Activated naive CD4-positive, alpha-beta T cell treated with anti-CD3 and anti-CD28 coated beads, Interleukin-2, amount 10 ng/mL, durations not matched to agents 7 days and 5 days (primary cell): ENCODE measurements at regions not wholly inside any gene's neighbourhood (a gene's known extent, or its start where the extent isn't known, plus 50 kb on each side); places are given as distances from the start of the nearest gene placed in this dataset.
"Not testable (repeated sequence)": the region's sequence is repeated elsewhere in the genome, so short reads cannot be mapped to it uniquely, and the experiment has no call there.

Source experiments
- CTCF ChIA-PET: fragments of 350-600 bp; sonication (Branson Sonifier 250); formaldehyde crosslinking; loops from one replicate; lab custom pipeline; 2021; ENCODE audit warnings: antibody characterized with exemption; lab: Charles Lee
- DNase-seq: peaks from one replicate; pipeline ENCODE4 v3.0.0-alpha.2; 2020
- H3K27ac Mint-ChIP-seq: one replicate; pipeline ENCODE4 v1.8.0; 2021; ENCODE audit warnings: mild to moderate bottlenecking, moderate library complexity, mixed read lengths
- H3K27me3 Mint-ChIP-seq: one replicate; pipeline ENCODE4 v1.8.0; 2021; ENCODE audit warnings: mild to moderate bottlenecking, mixed read lengths
- H3K36me3 Mint-ChIP-seq: one replicate; pipeline ENCODE4 v1.8.0; 2021; ENCODE audit warnings: mixed read lengths
- H3K4me1 Mint-ChIP-seq: one replicate; pipeline ENCODE4 v1.8.0; 2021; ENCODE audit warnings: mixed read lengths
- H3K4me3 Mint-ChIP-seq: one replicate; pipeline ENCODE4 v1.8.0; 2021; ENCODE audit warnings: mild to moderate bottlenecking, moderate library complexity, mixed read lengths
- H3K9me3 Mint-ChIP-seq: one replicate; pipeline ENCODE4 v1.8.0; 2021; ENCODE audit warnings: mixed read lengths

DNA sequence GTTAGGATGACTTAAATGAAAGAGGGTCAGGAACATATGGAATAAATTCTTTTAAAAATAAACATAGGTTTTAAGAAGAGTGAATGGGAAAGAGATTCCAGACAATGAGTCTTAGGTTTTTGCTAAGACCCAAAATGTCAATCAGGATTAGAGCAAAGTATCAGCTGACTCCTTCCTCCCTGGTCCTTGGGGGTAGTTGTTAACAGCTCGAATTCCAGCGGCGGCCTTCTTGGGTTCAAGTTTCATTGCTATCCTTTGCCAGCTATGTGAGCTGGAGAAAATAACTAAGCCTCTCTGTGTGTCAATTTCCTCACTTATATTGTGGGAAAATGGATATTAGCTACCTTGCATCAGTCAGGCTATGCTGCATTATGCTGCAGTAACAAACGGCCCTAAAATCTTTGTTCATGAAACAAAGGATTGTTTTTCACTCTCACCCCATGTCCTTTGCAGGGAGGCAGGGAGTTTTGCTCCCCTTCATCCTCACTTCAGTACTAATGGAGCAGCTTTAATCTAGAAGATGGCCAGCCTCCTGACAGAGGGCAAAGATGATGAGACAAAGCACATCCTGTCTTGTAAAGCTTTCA lies 83.8 kb upstream of the RFLNA start:
- Mint-ChIP-seq H3K4me3 (no peak overlapping the region), H3K4me1 (no peaks in the 10 kb centered on the region), H3K27ac (no peak overlapping the region), H3K27me3 (peaks cover 19% of the 10 kb centered on the region), H3K36me3 (no peaks in the 10 kb centered on the region), H3K9me3 (peaks cover 28% of the 10 kb centered on the region)
- CTCF ChIA-PET = no interaction called here
- no peak for DNase-seq

DNA sequence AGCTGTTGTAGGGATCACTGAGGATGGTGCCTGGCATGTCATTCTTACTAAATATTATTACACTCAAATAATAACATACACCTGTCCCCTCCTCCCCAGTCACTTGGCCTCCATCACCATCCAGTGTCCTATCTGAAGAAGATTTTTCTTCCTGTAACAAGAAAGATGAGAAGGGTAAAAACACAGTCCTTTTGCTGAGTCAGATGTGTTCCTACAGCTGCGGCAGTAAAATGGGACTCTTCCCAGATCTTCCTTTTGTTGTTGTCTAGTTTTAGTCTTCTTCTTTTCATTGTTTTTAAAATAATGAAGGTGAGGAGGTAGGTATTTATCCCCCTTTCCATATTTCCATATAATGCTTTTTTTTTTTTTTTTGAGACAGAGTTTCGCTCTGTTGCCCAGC lies 83.1 kb upstream of the RFLNA start:
- no peak for DNase-seq
- peaks cover 14% of the 10 kb centered on the region for H3K27me3 Mint-ChIP-seq
- H3K4me1 Mint-ChIP-seq = no peaks in the 10 kb centered on the region
- H3K4me3 Mint-ChIP-seq = no peak overlapping the region
- no peak overlapping the region for H3K27ac Mint-ChIP-seq
- H3K9me3 Mint-ChIP-seq = peaks cover 30% of the 10 kb centered on the region
- CTCF ChIA-PET = no interaction called here
- no peaks in the 10 kb centered on the region for H3K36me3 Mint-ChIP-seq

- no peak overlapping the region for H3K4me3 Mint-ChIP-seq
- H3K4me1 Mint-ChIP-seq = no peaks in the 10 kb centered on the region
- H3K9me3 Mint-ChIP-seq = peaks cover 30% of the 10 kb centered on the region
- DNase-seq = no peak
- H3K27me3 Mint-ChIP-seq = no peaks in the 10 kb centered on the region
- no peaks in the 10 kb centered on the region for H3K36me3 Mint-ChIP-seq
- H3K27ac Mint-ChIP-seq = no peak overlapping the region
- CTCF ChIA-PET = no interaction called here
These were observed 81.1 kb upstream of the RFLNA start for GRCh38 chr12:124213666-124214347.

- Mint-ChIP-seq H3K36me3 (no peaks in the 10 kb centered on the region), H3K9me3 (peaks cover 30% of the 10 kb centered on the region), H3K27ac (no peak overlapping the region), H3K4me3 (no peak overlapping the region), H3K27me3 (no peaks in the 10 kb centered on the region), H3K4me1 (no peaks in the 10 kb centered on the region)
- DNase-seq = no peak
- CTCF ChIA-PET = no interaction called here
These were observed 80.3 kb upstream of the RFLNA start for GRCh38 chr12:124214574-124214973.

- CTCF ChIA-PET = no interaction called here
- H3K27me3 Mint-ChIP-seq = no peaks in the 10 kb centered on the region
These were observed 77.9 kb upstream of the RFLNA start for GRCh38 chr12:124216966-124217365.

GRCh38 chr12:124217508-124218242 lies 77.2 kb upstream of the RFLNA start:
- Mint-ChIP-seq H3K27ac (no peak overlapping the region), H3K9me3 (peaks cover 32% of the 10 kb centered on the region), H3K4me3 (no peak overlapping the region), H3K36me3 (no peaks in the 10 kb centered on the region), H3K4me1 (no peaks in the 10 kb centered on the region), H3K27me3 (no peaks in the 10 kb centered on the region)
- CTCF ChIA-PET = no interaction called here
- DNase-seq = no peak

More at GRCh38 chr12:124216966-124217365, 77.9 kb upstream of the RFLNA start:
- H3K36me3 Mint-ChIP-seq = no peaks in the 10 kb centered on the region
- no peaks in the 10 kb centered on the region for H3K4me1 Mint-ChIP-seq
- DNase-seq = no peak
- H3K4me3 Mint-ChIP-seq = no peak overlapping the region
- peaks cover 32% of the 10 kb centered on the region for H3K9me3 Mint-ChIP-seq
- H3K27ac Mint-ChIP-seq = no peak overlapping the region

GRCh38 chr12:124218243-124218560 lies 76.7 kb upstream of the RFLNA start:
- H3K36me3 Mint-ChIP-seq = no peaks in the 10 kb centered on the region
- no peak for DNase-seq
- H3K27me3 Mint-ChIP-seq = peaks cover under 1% of the 10 kb centered on the region
- peaks cover 30% of the 10 kb centered on the region for H3K9me3 Mint-ChIP-seq
- H3K4me3 Mint-ChIP-seq = no peak overlapping the region
- H3K4me1 Mint-ChIP-seq = peaks cover under 1% of the 10 kb centered on the region
- H3K27ac Mint-ChIP-seq = no peak overlapping the region
- CTCF ChIA-PET = no interaction called here

- H3K9me3 Mint-ChIP-seq = peaks cover 25% of the 10 kb centered on the region
- H3K27ac Mint-ChIP-seq, H3K4me3 Mint-ChIP-seq, H3K36me3 Mint-ChIP-seq, DNase-seq, CTCF ChIA-PET, H3K27me3 Mint-ChIP-seq, H3K4me1 Mint-ChIP-seq: not testable (repeated sequence)
These were observed 76.2 kb upstream of the RFLNA start for GRCh38 chr12:124218650-124219049.

DNA sequence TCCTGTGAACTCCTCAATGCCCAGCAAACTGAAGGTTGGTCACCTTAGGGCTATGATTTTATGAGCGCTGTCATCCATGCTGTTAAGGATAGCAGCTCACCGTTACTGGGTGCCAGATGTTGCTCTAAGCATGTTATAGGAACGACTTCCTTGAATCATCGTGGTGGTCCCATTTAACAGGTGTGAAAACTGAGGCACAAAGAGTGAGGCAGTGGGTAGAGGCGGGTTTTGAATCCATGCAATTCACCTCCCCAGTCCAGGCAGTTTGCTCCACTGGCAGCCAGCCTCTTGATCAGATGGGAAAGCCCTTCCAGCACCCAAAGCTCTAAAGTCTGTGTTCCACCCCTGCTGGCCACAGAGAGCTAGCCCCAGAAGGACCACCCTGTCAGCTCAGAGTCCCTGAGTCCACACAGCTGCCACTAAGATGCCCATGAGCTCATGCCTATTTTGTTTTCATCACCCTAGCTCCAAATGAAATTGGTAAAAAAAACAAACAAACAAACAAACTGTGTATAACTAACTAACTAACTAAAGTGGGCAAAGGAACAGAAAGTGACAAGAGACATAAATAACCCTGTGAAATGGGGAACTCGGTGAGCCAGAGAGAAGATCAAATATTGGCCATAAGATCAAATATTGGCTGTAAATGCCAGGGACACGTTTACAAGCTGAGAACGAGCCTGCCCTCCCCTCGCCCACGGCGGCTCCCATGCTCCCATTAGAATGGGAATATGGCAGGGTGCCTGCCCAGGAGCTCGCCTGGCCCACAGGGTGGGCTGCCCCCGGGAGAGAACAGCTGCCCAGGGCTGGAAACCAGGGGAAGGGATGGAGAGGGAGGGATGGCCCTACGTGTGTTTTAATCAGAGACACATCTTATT lies 72.3 kb upstream of the RFLNA start:
- CTCF ChIA-PET = interaction anchor here (1.3 kb wide), 1 partner anchor 58 kb away, joined by 3 read pairs; no protein-coding TSS in a partner anchor
- Mint-ChIP-seq H3K4me1 (peaks cover 11% of the 10 kb centered on the region), H3K27me3 (peaks cover 20% of the 10 kb centered on the region), H3K36me3 (no peaks in the 10 kb centered on the region), H3K9me3 (peaks cover 9% of the 10 kb centered on the region), H3K27ac (no peak overlapping the region), H3K4me3 (no peak overlapping the region)
- no peak for DNase-seq

DNA sequence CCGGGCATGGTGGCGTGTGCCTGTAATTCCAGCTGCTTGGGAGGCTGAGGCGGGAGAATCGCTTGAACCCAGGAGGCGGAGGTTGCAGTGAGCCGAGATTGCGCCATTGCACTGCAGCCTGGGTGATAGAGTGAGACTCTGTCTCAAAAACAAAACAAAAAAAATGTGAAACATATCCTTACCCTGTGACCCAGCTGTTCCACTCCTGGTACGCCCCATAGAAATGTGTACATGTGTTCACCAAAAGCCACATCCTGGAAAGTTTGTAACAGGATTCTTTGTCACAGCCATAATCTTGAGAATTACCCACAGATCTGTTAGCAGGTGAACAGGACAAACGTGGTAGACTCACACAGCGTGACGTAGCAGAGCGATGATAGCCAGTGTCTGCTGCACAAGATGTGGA lies 71.2 kb upstream of the RFLNA start:
- Mint-ChIP-seq H3K27me3 (peaks cover 29% of the 10 kb centered on the region), H3K4me1 (peaks cover 11% of the 10 kb centered on the region)
- H3K9me3 Mint-ChIP-seq, H3K4me3 Mint-ChIP-seq, H3K36me3 Mint-ChIP-seq, H3K27ac Mint-ChIP-seq: not testable (repeated sequence)
- CTCF ChIA-PET = interaction anchor here (1.3 kb wide), 1 partner anchor 59 kb away, joined by 3 read pairs; no protein-coding TSS in a partner anchor
- peak; percentile 38 for DNase-seq

- H3K36me3 Mint-ChIP-seq = no peaks in the 10 kb centered on the region
- H3K27me3 Mint-ChIP-seq = peaks cover 34% of the 10 kb centered on the region
- H3K4me3 Mint-ChIP-seq = no peak overlapping the region
- DNase-seq = no peak
- peaks cover 9% of the 10 kb centered on the region for H3K9me3 Mint-ChIP-seq
- CTCF ChIA-PET = no interaction called here
- H3K27ac Mint-ChIP-seq = no peak overlapping the region
- peaks cover 11% of the 10 kb centered on the region for H3K4me1 Mint-ChIP-seq
These were observed 70.3 kb upstream of the RFLNA start for GRCh38 chr12:124224535-124225110.

DNA sequence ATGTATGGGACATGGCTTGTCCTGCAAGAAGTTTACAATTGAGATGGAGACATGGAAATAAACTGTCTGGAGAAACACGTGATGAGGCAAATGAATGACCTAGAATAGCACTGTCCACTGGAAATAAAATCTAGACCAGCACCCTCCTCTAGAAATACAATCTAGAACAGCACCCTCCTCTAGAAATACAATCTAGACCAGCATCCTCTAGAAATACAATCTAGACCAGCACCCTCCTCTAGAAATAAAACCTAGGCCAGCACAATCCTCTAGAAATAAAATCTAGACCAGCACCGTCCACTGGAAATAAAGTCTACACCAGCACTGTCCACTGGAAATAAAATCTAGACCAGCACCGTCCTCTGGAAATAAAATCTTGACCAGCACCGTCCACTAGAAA lies 69.2 kb upstream of the RFLNA start:
- Mint-ChIP-seq H3K27ac (no peak overlapping the region), H3K27me3 (peaks cover 34% of the 10 kb centered on the region), H3K9me3 (peaks cover 4% of the 10 kb centered on the region), H3K4me3 (no peak overlapping the region), H3K4me1 (peaks cover 11% of the 10 kb centered on the region), H3K36me3 (no peaks in the 10 kb centered on the region)
- CTCF ChIA-PET = no interaction called here
- no peak for DNase-seq

GRCh38 chr12:124227951-124228711 lies 66.8 kb upstream of the RFLNA start:
- Mint-ChIP-seq H3K27ac (peak overlapping the region; percentile 31), H3K4me1 (peaks cover 11% of the 10 kb centered on the region), H3K27me3 (peaks cover 34% of the 10 kb centered on the region), H3K4me3 (no peak overlapping the region), H3K36me3 (no peaks in the 10 kb centered on the region), H3K9me3 (no peaks in the 10 kb centered on the region)
- CTCF ChIA-PET = no interaction called here
- DNase-seq = no peak
